ENCODE measurements at regions not wholly inside any gene's neighbourhood (a gene's known extent, or its start where the extent isn't known, plus 50 kb on each side); places are given as distances from the start of the nearest gene placed in this dataset.

- H4K20me1 ChIP-seq (ENCODE audit: insufficient read depth, low read length), result no peaks in the 10 kb centered on the region
- DNase-seq, result no peak
- no peaks in the 10 kb centered on the region for H3K79me2 ChIP-seq (ENCODE audit: insufficient read depth, low read length)
- no peak overlapping the region for H3K4me3 ChIP-seq (ENCODE audit: low read depth in 1 of 2, low read length in 2 of 2)
- ATAC-seq (ENCODE audit: insufficient read depth, low read depth), result no peak
- no peaks in the 10 kb centered on the region for H3K27me3 ChIP-seq (ENCODE audit: insufficient read depth, low read length, poor library complexity)
- H3K9me3 ChIP-seq (ENCODE audit: insufficient read depth, low read length, severe bottlenecking), result no peaks in the 10 kb centered on the region
- no peaks in the 10 kb centered on the region for H3K36me3 ChIP-seq (ENCODE audit: insufficient read depth, low read length)
- TF ChIP-seq, protein P1, sequence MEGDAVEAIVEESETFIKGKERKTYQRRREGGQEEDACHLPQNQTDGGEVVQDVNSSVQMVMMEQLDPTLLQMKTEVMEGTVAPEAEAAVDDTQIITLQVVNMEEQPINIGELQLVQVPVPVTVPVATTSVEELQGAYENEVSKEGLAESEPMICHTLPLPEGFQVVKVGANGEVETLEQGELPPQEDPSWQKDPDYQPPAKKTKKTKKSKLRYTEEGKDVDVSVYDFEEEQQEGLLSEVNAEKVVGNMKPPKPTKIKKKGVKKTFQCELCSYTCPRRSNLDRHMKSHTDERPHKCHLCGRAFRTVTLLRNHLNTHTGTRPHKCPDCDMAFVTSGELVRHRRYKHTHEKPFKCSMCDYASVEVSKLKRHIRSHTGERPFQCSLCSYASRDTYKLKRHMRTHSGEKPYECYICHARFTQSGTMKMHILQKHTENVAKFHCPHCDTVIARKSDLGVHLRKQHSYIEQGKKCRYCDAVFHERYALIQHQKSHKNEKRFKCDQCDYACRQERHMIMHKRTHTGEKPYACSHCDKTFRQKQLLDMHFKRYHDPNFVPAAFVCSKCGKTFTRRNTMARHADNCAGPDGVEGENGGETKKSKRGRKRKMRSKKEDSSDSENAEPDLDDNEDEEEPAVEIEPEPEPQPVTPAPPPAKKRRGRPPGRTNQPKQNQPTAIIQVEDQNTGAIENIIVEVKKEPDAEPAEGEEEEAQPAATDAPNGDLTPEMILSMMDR (IDR thresholded peaks at IDR 0.05; ENCODE audit: borderline replicate concordance, extremely low read depth, low read length, poor library complexity, severe bottlenecking), result no peak
- no peak for TF ChIP-seq EZH2 (IDR thresholded peaks at IDR 0.05; ENCODE audit: borderline replicate concordance, low read depth, low read length, severe bottlenecking)
- H3K9ac ChIP-seq (ENCODE audit: low read depth, low read length), result no peak overlapping the region
- no peaks in the 10 kb centered on the region for H3K4me1 ChIP-seq (ENCODE audit: insufficient read depth, low read length)
- no peak overlapping the region for H3K4me2 ChIP-seq (ENCODE audit: insufficient read depth, low read length)
- no peak overlapping the region for H2AFZ ChIP-seq (ENCODE audit: low read depth, low read length)
- no peak overlapping the region for H3K27ac ChIP-seq (ENCODE audit: low read length)
Measured at GRCh38 chr3:21989341-21990042, 238.5 kb upstream of the ZNF385D start.

DNA sequence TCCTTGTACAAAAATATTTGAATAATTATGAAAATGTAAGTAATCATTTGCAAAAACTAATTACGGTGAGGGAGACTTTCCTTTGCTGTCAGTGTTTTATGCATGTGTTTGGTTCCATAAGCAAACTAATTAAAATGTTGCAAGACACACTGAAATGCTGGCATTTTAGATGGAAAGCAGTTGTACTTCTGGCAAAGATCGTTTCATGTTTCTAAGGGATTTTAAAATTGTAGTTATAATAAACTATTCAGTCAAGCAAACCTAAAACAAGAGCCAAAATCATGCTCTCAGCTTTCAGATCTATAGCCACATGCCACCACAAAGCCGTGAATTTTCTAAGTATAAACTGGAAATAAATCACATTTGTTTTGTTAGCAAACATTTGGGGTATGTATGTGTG, 240.1 kb upstream of the ZNF385D start:
- TF ChIP-seq, protein P1 (IDR thresholded peaks at IDR 0.05; ENCODE audit: borderline replicate concordance, extremely low read depth, low read length, poor library complexity, severe bottlenecking), result no peak
- TF ChIP-seq EZH2 (IDR thresholded peaks at IDR 0.05; ENCODE audit: borderline replicate concordance, low read depth, low read length, severe bottlenecking), result no peak
- H3K79me2 ChIP-seq (ENCODE audit: insufficient read depth, low read length), result no peaks in the 10 kb centered on the region
- no peak overlapping the region for H3K4me3 ChIP-seq (ENCODE audit: low read depth in 1 of 2, low read length in 2 of 2)
- H3K27me3 ChIP-seq (ENCODE audit: insufficient read depth, low read length, poor library complexity), result no peaks in the 10 kb centered on the region
- H4K20me1 ChIP-seq (ENCODE audit: insufficient read depth, low read length), result no peaks in the 10 kb centered on the region
- H3K36me3 ChIP-seq (ENCODE audit: insufficient read depth, low read length), result no peaks in the 10 kb centered on the region
- H3K9me3 ChIP-seq (ENCODE audit: insufficient read depth, low read length, severe bottlenecking), result no peaks in the 10 kb centered on the region
- ATAC-seq (ENCODE audit: insufficient read depth, low read depth), result no peak
- no peak overlapping the region for H2AFZ ChIP-seq (ENCODE audit: low read depth, low read length)
- H3K9ac ChIP-seq (ENCODE audit: low read depth, low read length), result no peak overlapping the region
- no peak overlapping the region for H3K4me2 ChIP-seq (ENCODE audit: insufficient read depth, low read length)
- DNase-seq, result no peak
- H3K4me1 ChIP-seq (ENCODE audit: insufficient read depth, low read length), result no peaks in the 10 kb centered on the region
- H3K27ac ChIP-seq (ENCODE audit: low read length), result no peak overlapping the region

DNA sequence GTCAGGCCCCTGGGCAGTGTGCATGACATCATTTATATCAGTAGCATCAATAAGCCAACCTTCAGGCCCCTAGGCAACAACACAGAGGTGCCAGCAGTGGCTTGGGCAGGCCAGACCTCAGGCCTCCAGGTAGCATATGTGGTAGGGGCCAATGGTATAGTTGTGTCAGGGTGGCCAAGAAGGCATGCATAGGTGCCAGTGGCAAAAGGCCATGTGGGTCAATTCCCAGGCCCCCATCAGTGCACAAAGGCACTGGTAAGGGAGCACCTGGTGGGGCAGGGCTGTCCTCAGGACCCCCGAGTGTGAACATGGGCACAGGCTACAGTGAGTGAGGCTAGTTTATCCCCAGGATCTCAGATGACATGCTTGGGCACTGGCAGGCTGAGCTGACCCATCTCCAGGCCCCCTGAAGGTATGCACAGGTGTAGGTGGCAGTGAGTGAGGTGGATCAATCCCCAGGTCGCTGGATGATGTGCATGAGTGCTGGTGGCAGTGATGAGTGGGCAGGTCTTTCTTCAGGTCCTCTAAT, 244.1 kb upstream of the ZNF385D start:
- H3K9me3 ChIP-seq (ENCODE audit: insufficient read depth, low read length, severe bottlenecking), result no peaks in the 10 kb centered on the region
- ATAC-seq (ENCODE audit: insufficient read depth, low read depth) (no peak), DNase-seq (no peak)
- H2AFZ ChIP-seq (ENCODE audit: low read depth, low read length), result no peak overlapping the region
- H4K20me1 ChIP-seq (ENCODE audit: insufficient read depth, low read length), result no peaks in the 10 kb centered on the region
- H3K27me3 ChIP-seq (ENCODE audit: insufficient read depth, low read length, poor library complexity), result no peaks in the 10 kb centered on the region
- H3K4me1 ChIP-seq (ENCODE audit: insufficient read depth, low read length), result no peaks in the 10 kb centered on the region
- no peaks in the 10 kb centered on the region for H3K36me3 ChIP-seq (ENCODE audit: insufficient read depth, low read length)
- H3K9ac ChIP-seq (ENCODE audit: low read depth, low read length), result no peak overlapping the region
- H3K27ac ChIP-seq (ENCODE audit: low read length), result no peak overlapping the region
- no peaks in the 10 kb centered on the region for H3K79me2 ChIP-seq (ENCODE audit: insufficient read depth, low read length)
- no peak overlapping the region for H3K4me3 ChIP-seq (ENCODE audit: low read depth in 1 of 2, low read length in 2 of 2)
- H3K4me2 ChIP-seq (ENCODE audit: insufficient read depth, low read length), result no peak overlapping the region
- TF ChIP-seq EZH2 (IDR thresholded peaks at IDR 0.05; ENCODE audit: borderline replicate concordance, low read depth, low read length, severe bottlenecking), result no peak
- TF ChIP-seq, protein P1 (IDR thresholded peaks at IDR 0.05; ENCODE audit: borderline replicate concordance, extremely low read depth, low read length, poor library complexity, severe bottlenecking), result no peak

Measured in DND-41 (cell line).